Activated CD4-positive, alpha-beta T cell treated with anti-CD3 and anti-CD28 coated beads for 48 hours (primary cell): ENCODE measurements at regions not wholly inside any gene's neighbourhood (a gene's known extent, or its start where the extent isn't known, plus 50 kb on each side); places are given as distances from the start of the nearest gene placed in this dataset.

Source experiments
- DNase-seq: peaks from one replicate; pipeline ENCODE4 v3.0.0-alpha.2; 2020

- DNase-seq = no peak
Measured at GRCh38 chr1:232271991-232272589, 357.8 kb downstream of the SIPA1L2 start.

- no peak for DNase-seq
Measured at GRCh38 chr1:232271299-232271698, 358.6 kb downstream of the SIPA1L2 start.

- no peak for DNase-seq
Measured at GRCh38 chr1:232269988-232270387, 359.9 kb downstream of the SIPA1L2 start.

DNA sequence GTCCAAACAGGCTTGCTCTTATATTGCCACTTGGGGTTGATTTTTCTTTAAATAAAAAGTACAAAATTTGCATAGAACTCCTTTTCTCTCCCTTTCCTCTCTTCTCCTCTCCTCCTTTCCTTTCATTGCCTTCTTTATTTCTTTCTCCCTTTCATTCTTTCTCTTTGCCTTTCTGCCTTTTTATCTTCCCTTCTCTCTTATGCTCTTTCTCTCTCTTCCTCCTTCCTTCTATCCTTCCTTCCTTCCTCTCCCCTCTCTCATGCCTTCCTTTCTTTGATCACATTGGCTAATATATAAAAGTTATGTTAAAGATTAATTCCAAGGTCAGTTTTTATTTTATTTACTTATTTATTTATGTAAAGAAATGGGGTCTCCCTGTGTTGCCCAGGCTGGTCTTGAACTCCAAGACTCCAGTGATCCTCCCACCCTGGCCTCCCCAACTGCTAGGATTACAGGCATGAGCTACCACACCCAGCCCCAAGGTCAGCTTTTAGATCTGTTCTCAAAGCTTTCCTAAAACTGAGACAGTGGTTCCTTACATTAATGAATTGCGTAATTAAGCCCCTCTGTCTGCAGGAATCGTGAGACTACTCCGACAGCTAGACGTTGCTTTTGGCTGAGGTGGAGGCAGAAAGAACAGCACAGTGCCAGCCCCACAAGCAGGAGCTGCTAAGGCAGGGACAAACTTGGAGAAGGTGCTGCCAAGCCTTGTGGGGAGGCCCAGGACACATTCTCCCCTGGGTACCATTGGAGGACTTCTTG lies 361.9 kb downstream of the SIPA1L2 start:
- DNase-seq = no peak

DNA sequence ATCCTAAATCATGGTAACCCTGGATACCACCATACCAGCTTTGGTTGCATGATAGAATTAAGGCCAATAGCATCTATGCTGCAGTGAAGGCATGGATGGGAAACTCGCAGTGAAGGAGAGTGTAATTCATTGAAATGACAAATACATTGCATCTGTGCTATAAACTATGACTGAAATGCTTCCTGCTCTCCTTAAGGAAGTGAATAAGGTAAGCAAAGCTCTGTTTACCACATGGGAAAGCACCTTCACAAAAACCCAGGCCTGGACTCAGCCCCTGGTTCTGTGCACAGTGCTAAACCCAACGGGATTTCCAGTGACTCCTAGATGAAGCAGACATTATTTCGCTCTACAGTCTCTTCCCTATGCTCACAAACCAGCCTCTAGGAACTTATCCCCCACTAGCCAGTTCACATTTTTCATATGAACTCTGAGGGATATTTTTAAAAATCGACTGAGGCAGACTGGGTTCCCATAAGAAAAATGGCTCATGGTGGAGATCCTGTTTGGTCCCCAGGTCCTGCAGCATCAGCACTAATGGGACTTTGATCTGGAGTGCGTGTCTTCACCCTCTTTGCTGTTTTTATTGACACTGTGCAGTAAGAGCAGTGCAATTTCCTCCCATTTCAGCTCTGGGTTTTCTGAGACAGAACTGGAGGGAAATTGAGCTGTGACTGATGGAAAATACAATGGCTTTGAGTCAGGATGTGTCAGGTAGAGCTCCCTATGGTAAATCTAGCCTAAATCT lies 362.7 kb downstream of the SIPA1L2 start:
- DNase-seq = no peak

GRCh38 chr1:232263452-232263851 lies 366.5 kb downstream of the SIPA1L2 start:
- DNase-seq = no peak

DNA sequence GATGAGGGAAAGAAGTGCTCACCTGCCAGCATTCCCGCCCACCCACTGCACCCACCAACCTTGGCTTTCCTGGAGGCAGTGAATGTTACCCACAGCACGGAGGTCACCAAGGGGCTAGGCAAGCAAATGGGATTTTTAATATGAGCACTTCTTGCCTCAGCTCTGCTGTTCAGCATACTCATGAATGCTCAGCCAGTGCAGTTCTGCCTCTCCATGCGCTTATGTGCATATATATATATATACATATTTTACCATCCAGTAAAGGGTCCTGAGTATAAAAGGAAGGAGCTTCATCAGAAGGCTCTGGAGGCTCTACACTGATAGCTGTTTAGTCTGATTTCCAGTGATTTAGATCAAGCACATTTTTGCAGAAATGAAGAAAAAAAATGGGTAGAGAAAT lies 366.9 kb downstream of the SIPA1L2 start:
- DNase-seq = no peak

- no peak for DNase-seq
Measured at GRCh38 chr1:232260861-232261260, 369.1 kb downstream of the SIPA1L2 start.

GRCh38 chr1:232260045-232260444 lies 369.9 kb downstream of the SIPA1L2 start:
- no peak for DNase-seq

DNA sequence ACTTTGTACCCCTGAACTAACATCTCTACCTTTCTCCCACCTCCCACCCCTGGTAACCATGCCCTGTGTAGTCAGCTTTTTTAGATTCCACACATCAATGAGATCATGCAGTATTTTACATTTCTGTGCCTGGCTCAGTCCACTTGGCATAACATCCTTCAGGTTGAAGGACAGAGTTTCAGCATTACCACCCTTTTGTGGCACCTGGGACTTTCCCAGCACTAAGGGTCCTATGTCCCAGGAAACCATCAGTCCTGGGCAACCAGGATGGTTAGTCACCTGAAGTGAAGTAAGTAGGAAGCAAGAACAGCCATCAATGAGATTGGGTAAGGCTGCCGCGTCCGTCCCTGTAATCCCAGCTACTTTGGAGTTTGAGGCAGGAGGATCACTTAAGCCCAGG lies 370.6 kb downstream of the SIPA1L2 start:
- DNase-seq = no peak

- no peak for DNase-seq
Measured at GRCh38 chr1:232252546-232253118, 377.3 kb downstream of the SIPA1L2 start.

DNA sequence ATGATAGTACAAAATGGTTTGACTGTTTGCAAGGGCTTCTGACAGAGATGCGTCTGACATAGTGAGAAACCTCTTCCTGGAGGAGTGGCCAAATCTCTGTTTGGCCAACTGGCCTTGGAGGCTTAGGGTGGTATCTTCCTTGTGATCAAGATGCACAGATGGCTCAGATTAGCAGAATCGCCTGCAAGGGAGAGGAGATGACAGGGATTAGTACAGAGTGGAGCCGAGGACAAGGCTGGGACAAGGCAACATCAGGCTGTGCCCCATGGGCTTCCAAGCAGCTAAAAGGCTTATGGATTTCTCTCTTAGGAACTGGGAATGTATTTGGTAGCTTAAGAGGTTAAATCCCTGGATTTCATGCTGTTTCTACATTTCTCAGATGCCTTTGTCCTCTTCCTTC lies 379.1 kb downstream of the SIPA1L2 start:
- no peak for DNase-seq

GRCh38 chr1:232249861-232250777 lies 379.8 kb downstream of the SIPA1L2 start:
- no peak for DNase-seq

- DNase-seq = no peak
Measured at GRCh38 chr1:232249339-232249738, 380.6 kb downstream of the SIPA1L2 start.

- DNase-seq = no peak
Measured at GRCh38 chr1:232248276-232248820, 381.6 kb downstream of the SIPA1L2 start.

GRCh38 chr1:232247669-232248068 lies 382.3 kb downstream of the SIPA1L2 start:
- no peak for DNase-seq

DNA sequence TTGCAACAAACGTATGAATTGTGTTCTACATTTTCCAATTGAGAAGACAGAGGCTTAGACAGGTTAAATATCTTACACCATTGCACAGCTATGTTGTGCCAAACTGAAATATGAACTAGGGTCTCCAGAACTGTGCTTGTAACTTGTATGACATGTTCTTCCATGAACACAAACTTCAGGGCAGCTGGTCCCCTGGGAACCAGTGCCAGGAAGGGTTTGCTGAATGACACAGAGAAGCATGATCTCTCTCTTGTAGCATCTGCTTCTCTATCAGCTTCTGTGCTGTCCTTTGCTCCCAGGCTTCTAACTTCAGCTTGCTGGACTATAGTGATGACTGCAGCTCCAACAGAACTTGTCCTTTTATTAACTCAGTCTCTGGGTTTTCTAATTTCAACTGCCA lies 385.5 kb downstream of the SIPA1L2 start:
- DNase-seq = no peak

GRCh38 chr1:232239998-232240397 lies 389.9 kb downstream of the SIPA1L2 start:
- no peak for DNase-seq

- DNase-seq = no peak
Measured at GRCh38 chr1:232239522-232239921, 390.4 kb downstream of the SIPA1L2 start.

DNA sequence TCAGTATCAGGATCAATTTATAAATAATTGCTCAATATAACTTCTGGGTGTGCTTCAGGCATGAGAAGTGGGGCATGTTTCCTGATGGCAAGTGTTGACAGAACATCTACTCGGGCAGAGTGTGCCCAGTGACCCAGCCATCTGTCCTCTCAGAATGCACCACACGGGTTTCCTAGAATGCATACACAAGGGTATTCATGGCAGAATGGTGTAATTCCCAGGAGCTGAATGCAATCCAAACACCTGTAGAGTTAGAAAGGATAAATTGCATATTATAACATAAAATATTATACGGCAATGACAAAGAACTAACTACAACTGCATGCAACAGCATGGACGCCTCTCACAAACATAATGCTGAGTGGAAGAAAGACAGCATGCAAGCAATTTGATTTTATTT lies 391.9 kb downstream of the SIPA1L2 start:
- DNase-seq = no peak

GRCh38 chr1:232227306-232227705 lies 402.6 kb downstream of the SIPA1L2 start:
- no peak for DNase-seq

- peak; percentile 37 for DNase-seq
Measured at GRCh38 chr1:232226197-232226712, 403.7 kb downstream of the SIPA1L2 start.
